BLaER1 (cell line): ENCODE measurements at regions not wholly inside any gene's neighbourhood (a gene's known extent, or its start where the extent isn't known, plus 50 kb on each side); places are given as distances from the start of the nearest gene placed in this dataset.

Experiments used
- H3K27ac ChIP-seq: shearing (Covaris generic); formaldehyde crosslinking; 2 replicates; pipeline ENCODE4 v1.8.1; 2022
- H3K27me3 ChIP-seq: shearing (Covaris generic); formaldehyde crosslinking; 2 replicates; pipeline ENCODE4 v1.8.1; 2022
- H3K36me3 ChIP-seq: shearing (Covaris generic); formaldehyde crosslinking; 2 replicates; pipeline ENCODE4 v1.8.1; 2022
- H3K4me1 ChIP-seq: shearing (Covaris generic); formaldehyde crosslinking; 2 replicates; pipeline ENCODE4 v1.8.1; 2022
- H3K4me2 ChIP-seq: shearing (Covaris generic); formaldehyde crosslinking; 2 replicates; pipeline ENCODE4 v1.8.1; 2022
- H3K4me3 ChIP-seq: shearing (Covaris generic); formaldehyde crosslinking; 2 replicates; pipeline ENCODE4 v1.8.1; 2022
- H3K9ac ChIP-seq: shearing (Covaris generic); formaldehyde crosslinking; 2 replicates; pipeline ENCODE4 v1.8.1; 2022
- H3K9me3 ChIP-seq: shearing (Covaris generic); formaldehyde crosslinking; 2 replicates; pipeline ENCODE4 v1.8.1; 2022
- H4K20me1 ChIP-seq: shearing (Covaris generic); formaldehyde crosslinking; 2 replicates; pipeline ENCODE4 v1.8.1; 2022
- Cebpa-rat ChIP-seq: shearing (Covaris generic); IDR thresholded peaks from 2 replicates; pipeline ENCODE4 v1.8.1; 2022

- TF ChIP-seq Cebpa-rat: no peak
- no peak overlapping the region for H3K4me3 ChIP-seq
- H3K27me3 ChIP-seq: no peaks in the 10 kb centered on the region
- H3K4me1 ChIP-seq: no peaks in the 10 kb centered on the region
- no peaks in the 10 kb centered on the region for H3K9me3 ChIP-seq
- H3K9ac ChIP-seq: no peak overlapping the region
- H3K4me2 ChIP-seq: no peak overlapping the region
- H3K36me3 ChIP-seq: no peaks in the 10 kb centered on the region
- no peaks in the 10 kb centered on the region for H4K20me1 ChIP-seq
- no peak overlapping the region for H3K27ac ChIP-seq
These were observed 160.6 kb upstream of the EEPD1 start for GRCh38 chr7:35992436-35992835.

- no peak overlapping the region for H3K27ac ChIP-seq
- no peaks in the 10 kb centered on the region for H4K20me1 ChIP-seq
- no peak overlapping the region for H3K4me2 ChIP-seq
- H3K9ac ChIP-seq: no peak overlapping the region
- no peak overlapping the region for H3K4me3 ChIP-seq
- H3K36me3 ChIP-seq: no peaks in the 10 kb centered on the region
- no peaks in the 10 kb centered on the region for H3K4me1 ChIP-seq
- TF ChIP-seq Cebpa-rat: no peak
- no peaks in the 10 kb centered on the region for H3K9me3 ChIP-seq
- no peaks in the 10 kb centered on the region for H3K27me3 ChIP-seq
These were observed 159.9 kb upstream of the EEPD1 start for GRCh38 chr7:35993113-35993512.

- H4K20me1 ChIP-seq: no peaks in the 10 kb centered on the region
- H3K4me1 ChIP-seq: no peaks in the 10 kb centered on the region
- H3K36me3 ChIP-seq: no peaks in the 10 kb centered on the region
- TF ChIP-seq Cebpa-rat: no peak
- H3K4me2 ChIP-seq: no peak overlapping the region
- H3K27me3 ChIP-seq: no peaks in the 10 kb centered on the region
- H3K27ac ChIP-seq: no peak overlapping the region
- no peak overlapping the region for H3K4me3 ChIP-seq
- no peaks in the 10 kb centered on the region for H3K9me3 ChIP-seq
- no peak overlapping the region for H3K9ac ChIP-seq
These were observed 159.1 kb upstream of the EEPD1 start for GRCh38 chr7:35993676-35994606.

- H4K20me1 ChIP-seq: no peaks in the 10 kb centered on the region
- no peak overlapping the region for H3K4me3 ChIP-seq
- H3K4me2 ChIP-seq: no peak overlapping the region
- no peaks in the 10 kb centered on the region for H3K36me3 ChIP-seq
- H3K4me1 ChIP-seq: no peaks in the 10 kb centered on the region
- no peaks in the 10 kb centered on the region for H3K9me3 ChIP-seq
- H3K9ac ChIP-seq: no peak overlapping the region
- TF ChIP-seq Cebpa-rat: no peak
- no peak overlapping the region for H3K27ac ChIP-seq
- no peaks in the 10 kb centered on the region for H3K27me3 ChIP-seq
These were observed 157.7 kb upstream of the EEPD1 start for GRCh38 chr7:35995334-35995733.

GRCh38 chr7:35998481-35998880, 154.6 kb upstream of the EEPD1 start:
- Histone ChIP-seq H3K4me3 (no peak overlapping the region), H3K9me3 (no peaks in the 10 kb centered on the region), H3K27ac (no peak overlapping the region), H4K20me1 (no peaks in the 10 kb centered on the region), H3K4me2 (no peak overlapping the region), H3K36me3 (no peaks in the 10 kb centered on the region), H3K9ac (no peak overlapping the region), H3K27me3 (no peaks in the 10 kb centered on the region), H3K4me1 (no peaks in the 10 kb centered on the region)
- TF ChIP-seq Cebpa-rat: no peak

GRCh38 chr7:36001546-36001945, 151.5 kb upstream of the EEPD1 start:
- Histone ChIP-seq H3K4me3 (no peak overlapping the region), H3K27me3 (no peaks in the 10 kb centered on the region), H3K4me1 (no peaks in the 10 kb centered on the region), H3K36me3 (no peaks in the 10 kb centered on the region), H3K4me2 (no peak overlapping the region), H3K9me3 (no peaks in the 10 kb centered on the region), H3K27ac (no peak overlapping the region), H3K9ac (no peak overlapping the region), H4K20me1 (no peaks in the 10 kb centered on the region)
- no peak for TF ChIP-seq Cebpa-rat

GRCh38 chr7:36002900-36003299, 150.2 kb upstream of the EEPD1 start:
- no peak overlapping the region for H3K27ac ChIP-seq
- no peak overlapping the region for H3K4me2 ChIP-seq
- no peaks in the 10 kb centered on the region for H3K9me3 ChIP-seq
- H3K9ac ChIP-seq: no peak overlapping the region
- no peaks in the 10 kb centered on the region for H3K27me3 ChIP-seq
- TF ChIP-seq Cebpa-rat: no peak
- no peak overlapping the region for H3K4me3 ChIP-seq
- H3K36me3 ChIP-seq: no peaks in the 10 kb centered on the region
- H4K20me1 ChIP-seq: no peaks in the 10 kb centered on the region
- no peaks in the 10 kb centered on the region for H3K4me1 ChIP-seq

- no peaks in the 10 kb centered on the region for H3K9me3 ChIP-seq
- H3K27ac ChIP-seq: no peak overlapping the region
- TF ChIP-seq Cebpa-rat: no peak
- no peaks in the 10 kb centered on the region for H3K27me3 ChIP-seq
- H3K4me2 ChIP-seq: no peak overlapping the region
- no peak overlapping the region for H3K9ac ChIP-seq
- no peaks in the 10 kb centered on the region for H4K20me1 ChIP-seq
- H3K4me1 ChIP-seq: no peaks in the 10 kb centered on the region
- no peaks in the 10 kb centered on the region for H3K36me3 ChIP-seq
- H3K4me3 ChIP-seq: no peak overlapping the region
These were observed 149.7 kb upstream of the EEPD1 start for GRCh38 chr7:36003343-36003742.

GRCh38 chr7:36005293-36005692, 147.8 kb upstream of the EEPD1 start:
- TF ChIP-seq Cebpa-rat: no peak
- Histone ChIP-seq H3K4me2 (no peak overlapping the region), H3K36me3 (no peaks in the 10 kb centered on the region), H3K4me1 (no peaks in the 10 kb centered on the region), H3K4me3 (no peak overlapping the region), H3K9ac (no peak overlapping the region), H4K20me1 (no peaks in the 10 kb centered on the region), H3K27ac (no peak overlapping the region), H3K9me3 (no peaks in the 10 kb centered on the region), H3K27me3 (no peaks in the 10 kb centered on the region)

- no peak overlapping the region for H3K27ac ChIP-seq
- no peaks in the 10 kb centered on the region for H3K36me3 ChIP-seq
- TF ChIP-seq Cebpa-rat: no peak
- no peaks in the 10 kb centered on the region for H4K20me1 ChIP-seq
- no peak overlapping the region for H3K4me3 ChIP-seq
- H3K9ac ChIP-seq: no peak overlapping the region
- no peaks in the 10 kb centered on the region for H3K9me3 ChIP-seq
- no peaks in the 10 kb centered on the region for H3K4me1 ChIP-seq
- H3K4me2 ChIP-seq: no peak overlapping the region
- no peaks in the 10 kb centered on the region for H3K27me3 ChIP-seq
These were observed 147.2 kb upstream of the EEPD1 start for GRCh38 chr7:36005876-36006275.
